ENCODE measurements at regions not wholly inside any gene's neighbourhood (a gene's known extent, or its start where the extent isn't known, plus 50 kb on each side); places are given as distances from the start of the nearest gene placed in this dataset.
A peak's percentile ranks its signal among the peaks of the same experiment; 100 is the strongest.

DNA sequence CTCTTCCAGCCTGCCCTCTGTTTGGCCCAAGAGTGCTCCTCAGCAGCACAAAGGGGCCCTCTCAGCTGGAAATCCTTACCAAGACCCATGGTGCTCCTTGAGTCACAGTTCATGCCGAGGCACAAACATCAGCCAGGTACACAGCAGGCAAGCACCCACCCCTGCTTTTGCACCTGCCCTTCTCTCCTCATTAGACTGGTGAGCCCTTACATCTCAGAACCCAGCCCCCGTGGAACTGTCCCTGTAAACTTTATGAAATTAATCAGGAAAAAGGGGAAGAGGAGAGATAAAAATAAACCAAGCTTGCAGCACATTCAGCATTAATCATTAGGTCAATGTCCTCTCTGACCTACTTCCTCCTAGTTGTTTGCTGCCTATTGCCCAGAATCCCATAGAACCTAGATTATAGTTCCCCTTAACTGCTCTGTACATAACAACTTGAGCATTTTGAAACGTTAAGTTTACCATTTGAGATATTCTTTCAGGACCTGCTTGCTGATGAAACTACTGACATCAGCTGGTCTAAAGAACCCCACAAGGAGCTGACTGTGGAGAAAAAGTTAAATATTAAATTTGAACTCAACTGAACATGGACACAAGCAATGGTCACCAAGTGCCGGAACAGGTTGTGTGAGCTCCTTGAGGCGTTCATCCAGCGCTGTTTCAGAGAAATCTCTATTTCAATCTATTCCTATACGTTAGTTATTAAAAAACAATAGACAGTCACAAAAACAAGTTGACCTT lies 738.4 kb downstream of the MATN1 start:
- TF ChIP-seq POLR2A (IDR thresholded peaks at IDR 0.05; ENCODE audit: low read length) (no peak), GATA1 (IDR thresholded peaks at IDR 0.05; ENCODE audit: low read depth, low read length) (no peak)
- no peak for DNase-seq

DNA sequence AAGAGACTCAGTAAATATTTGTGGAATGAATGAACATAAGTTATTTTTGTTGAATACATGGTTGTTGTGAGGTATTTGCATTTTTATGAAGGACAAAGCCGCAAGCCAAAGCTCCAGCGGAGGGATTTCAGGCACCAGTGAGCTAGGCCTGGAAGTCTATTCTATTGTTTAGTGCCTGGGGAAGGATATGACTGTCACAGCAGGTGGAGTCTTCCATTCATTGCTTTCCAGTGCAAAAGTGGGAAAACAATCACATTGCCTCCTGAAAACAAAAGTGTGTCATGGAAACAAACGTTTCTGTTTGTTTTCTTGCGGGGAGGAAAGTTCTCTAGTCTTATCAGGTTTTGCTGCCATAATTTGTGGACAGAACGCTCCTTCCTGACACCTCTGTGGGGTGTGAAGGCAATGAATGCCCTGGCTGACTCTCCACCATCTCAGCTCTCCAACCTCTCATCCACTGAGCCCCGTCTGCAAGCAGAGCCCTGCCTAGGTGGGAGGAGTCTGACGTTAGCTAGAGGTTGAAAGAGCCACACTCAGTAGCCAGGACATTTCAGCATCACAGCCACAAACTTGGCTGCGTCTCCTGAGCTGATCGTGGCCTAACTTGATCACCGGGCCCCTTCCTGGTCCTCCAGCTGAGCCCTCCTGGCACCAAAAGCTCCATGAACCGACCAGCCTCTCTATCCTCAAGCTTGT lies 739.1 kb downstream of the MATN1 start:
- DNase-seq, result no peak
- TF ChIP-seq POLR2A (IDR thresholded peaks at IDR 0.05; ENCODE audit: low read length) (no peak), GATA1 (IDR thresholded peaks at IDR 0.05; ENCODE audit: low read depth, low read length) (no peak)

DNA sequence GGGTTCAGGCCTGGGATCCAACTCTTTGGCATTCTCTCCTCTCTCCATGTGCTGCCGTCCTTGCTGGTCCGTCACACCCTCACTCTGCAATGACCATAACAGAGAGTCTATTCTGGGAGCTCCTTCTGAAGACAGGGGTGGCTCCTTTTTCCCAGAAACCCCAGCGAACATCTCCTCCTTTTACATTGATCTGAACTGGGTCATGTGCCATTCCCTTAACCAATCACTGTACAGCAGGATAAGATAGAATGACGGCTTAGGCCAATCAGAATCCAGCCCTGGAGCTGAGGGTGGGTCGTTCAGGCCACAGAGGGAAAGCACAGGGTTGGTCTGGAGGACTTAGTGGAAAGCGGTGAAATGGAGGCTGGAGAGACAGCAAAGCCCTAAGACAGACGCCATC lies 740.1 kb downstream of the MATN1 start:
- DNase-seq, result no peak
- no peak for TF ChIP-seq GATA1 (IDR thresholded peaks at IDR 0.05; ENCODE audit: low read depth, low read length)
- TF ChIP-seq POLR2A (IDR thresholded peaks at IDR 0.05; ENCODE audit: low read length), result no peak

GRCh38 chr1:29981586-29982239 lies 741.7 kb downstream of the MATN1 start:
- TF ChIP-seq GATA1 (IDR thresholded peaks at IDR 0.05; ENCODE audit: low read depth, low read length) (no peak), POLR2A (IDR thresholded peaks at IDR 0.05; ENCODE audit: low read length) (no peak)
- DNase-seq, result no peak

GRCh38 chr1:29977550-29977949 lies 741.2 kb downstream of the PTPRU start:
- DNase-seq, result no peak
- TF ChIP-seq GATA1 (IDR thresholded peaks at IDR 0.05; ENCODE audit: low read depth, low read length), result no peak
- TF ChIP-seq POLR2A (IDR thresholded peaks at IDR 0.05; ENCODE audit: low read length), result no peak

DNA sequence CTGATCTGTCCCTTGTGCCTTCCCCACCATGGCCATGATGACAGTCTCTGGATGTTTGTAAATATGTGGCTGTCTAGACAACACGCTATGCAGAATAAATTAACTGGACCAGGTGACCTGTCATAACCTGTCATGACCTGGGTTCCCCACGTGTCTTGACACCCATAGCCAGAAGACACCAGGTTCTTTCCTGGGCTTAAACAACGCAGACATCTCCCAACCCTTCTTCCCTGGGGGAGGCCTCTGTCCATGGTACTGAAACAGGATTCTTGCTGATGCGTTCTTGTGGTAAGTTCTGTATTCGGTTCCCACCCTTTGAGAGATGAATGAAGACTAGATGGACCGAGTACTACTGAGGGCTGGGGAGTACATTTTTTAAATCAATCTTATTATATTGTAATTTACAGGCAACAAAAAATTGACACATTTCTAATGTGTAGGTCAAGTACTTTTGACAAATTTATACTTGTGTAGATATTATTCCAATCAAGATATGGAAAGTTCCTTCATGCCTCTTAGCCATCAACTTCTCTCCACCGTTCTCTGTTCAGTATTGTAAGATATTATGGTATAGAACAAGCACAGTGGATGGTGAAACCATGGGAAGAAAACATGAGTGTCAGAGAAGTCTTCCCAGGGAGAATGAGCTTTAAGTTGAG lies 738.8 kb downstream of the PTPRU start:
- peak; percentile 19 to 42 for DNase-seq
- TF ChIP-seq GATA1 (IDR thresholded peaks at IDR 0.05; ENCODE audit: low read depth, low read length) (no peak), POLR2A (IDR thresholded peaks at IDR 0.05; ENCODE audit: low read length) (no peak)

DNA sequence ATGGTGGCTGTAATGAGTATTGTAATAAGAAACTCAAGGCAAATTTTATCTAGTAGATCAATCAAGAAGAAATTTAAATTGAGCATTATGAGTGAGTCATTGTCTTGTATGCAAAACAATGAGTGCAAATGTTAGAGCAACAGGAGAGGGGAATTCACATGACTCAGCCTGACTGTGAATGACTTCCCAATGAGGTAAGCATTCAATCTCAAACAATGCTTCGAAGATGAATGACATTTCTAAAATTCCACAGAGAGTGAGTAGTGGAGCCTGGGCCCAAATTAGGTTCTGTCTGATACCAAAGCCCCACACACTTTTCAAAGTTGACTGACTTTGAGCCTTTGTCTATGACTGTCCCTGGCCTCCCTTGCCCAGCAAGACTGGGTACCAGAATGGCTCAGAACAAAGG lies 738.0 kb downstream of the PTPRU start:
- no peak for TF ChIP-seq GATA1 (IDR thresholded peaks at IDR 0.05; ENCODE audit: low read depth, low read length)
- no peak for TF ChIP-seq POLR2A (IDR thresholded peaks at IDR 0.05; ENCODE audit: low read length)
- DNase-seq, result no peak

DNA sequence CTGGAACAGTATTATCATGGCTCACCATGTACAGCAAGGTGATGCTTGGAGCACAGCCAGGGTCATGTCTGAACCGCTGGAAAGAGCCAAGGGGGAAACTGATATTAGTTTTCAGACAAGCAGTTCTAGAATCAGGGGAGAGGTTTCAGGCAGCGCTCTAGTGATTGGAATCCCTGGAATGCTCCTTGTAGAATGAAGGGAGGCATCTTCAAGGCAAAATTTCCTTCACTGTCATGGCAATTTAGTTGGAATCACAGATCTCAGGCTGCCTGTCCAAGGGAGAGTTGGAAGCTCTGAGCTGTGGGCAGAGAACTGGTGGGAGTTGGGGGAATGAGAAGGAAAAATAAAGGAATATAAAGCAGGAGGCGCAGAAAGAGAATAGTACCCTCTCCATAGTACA lies 737.1 kb downstream of the PTPRU start:
- TF ChIP-seq POLR2A (IDR thresholded peaks at IDR 0.05; ENCODE audit: low read length) (no peak), GATA1 (IDR thresholded peaks at IDR 0.05; ENCODE audit: low read depth, low read length) (no peak)
- DNase-seq, result no peak

- TF ChIP-seq GATA1 (IDR thresholded peaks at IDR 0.05; ENCODE audit: low read depth, low read length) (no peak), POLR2A (IDR thresholded peaks at IDR 0.05; ENCODE audit: low read length) (no peak)
- DNase-seq, result no peak
Observed at GRCh38 chr1:29972421-29973053, 736.2 kb downstream of the PTPRU start.

- no peak for DNase-seq
- TF ChIP-seq GATA1 (IDR thresholded peaks at IDR 0.05; ENCODE audit: low read depth, low read length) (no peak), POLR2A (IDR thresholded peaks at IDR 0.05; ENCODE audit: low read length) (no peak)
Observed at GRCh38 chr1:29971703-29972102, 735.4 kb downstream of the PTPRU start.

DNA sequence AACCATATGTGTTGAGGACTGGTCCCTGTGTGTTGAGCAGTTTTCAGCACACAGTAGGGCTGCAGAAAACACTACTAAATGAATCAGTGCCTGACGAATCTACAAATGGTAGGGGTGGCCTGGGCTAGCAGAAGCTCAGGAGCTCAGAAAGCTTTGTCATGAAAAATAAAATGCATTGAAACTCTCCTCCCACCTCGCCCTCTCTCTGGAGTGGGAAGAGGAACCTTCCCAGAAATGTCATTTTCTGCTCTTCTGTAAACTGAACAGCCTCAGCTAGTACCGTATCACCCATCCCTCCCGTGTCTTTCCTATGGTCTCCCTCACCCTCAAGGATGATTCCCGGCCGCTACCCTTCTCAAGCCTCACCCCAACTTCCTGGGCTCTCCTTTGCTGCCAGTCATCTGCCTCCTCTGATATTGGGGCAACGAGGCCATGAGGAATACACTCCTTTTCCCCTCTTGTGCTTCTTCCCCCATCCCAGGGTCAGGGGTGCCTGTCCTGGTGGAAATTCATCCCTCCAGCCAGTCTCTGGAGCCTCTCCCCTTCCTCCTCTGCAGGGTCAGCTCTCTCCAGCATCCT lies 734.5 kb downstream of the PTPRU start:
- DNase-seq, result no peak
- TF ChIP-seq POLR2A (IDR thresholded peaks at IDR 0.05; ENCODE audit: low read length) (no peak), GATA1 (IDR thresholded peaks at IDR 0.05; ENCODE audit: low read depth, low read length) (no peak)

GRCh38 chr1:29969576-29969975 lies 733.3 kb downstream of the PTPRU start:
- TF ChIP-seq GATA1 (IDR thresholded peaks at IDR 0.05; ENCODE audit: low read depth, low read length), result no peak
- TF ChIP-seq POLR2A (IDR thresholded peaks at IDR 0.05; ENCODE audit: low read length), result no peak
- no peak for DNase-seq

GRCh38 chr1:29967261-29967660 lies 730.9 kb downstream of the PTPRU start:
- DNase-seq, result no peak
- TF ChIP-seq GATA1 (IDR thresholded peaks at IDR 0.05; ENCODE audit: low read depth, low read length) (no peak), POLR2A (IDR thresholded peaks at IDR 0.05; ENCODE audit: low read length) (no peak)

Data from erythroblast (primary cell).